HCT116 (cell line): ENCODE measurements at regions not wholly inside any gene's neighbourhood (a gene's known extent, or its start where the extent isn't known, plus 50 kb on each side); places are given as distances from the start of the nearest gene placed in this dataset.

Source experiments
- ATAC-seq: fragments of 200-7000 bp; cut with Tn5 transposase; 2 replicates; pipeline ENCODE4 v1.9.1; 2020; ENCODE audit warnings: mild to moderate bottlenecking, moderate library complexity
- BruUV-seq: library from RNA; stranded (reverse); fragments of 400-500 nt; replicated peaks from 2 replicates; lab custom pipeline; 2021; lab: Mats Ljungman, UMichigan
- CTCF ChIA-PET: fragments of 300-600 bp; sonication (Branson Sonifier 250); formaldehyde crosslinking; loops from one replicate; lab custom pipeline; 2021; ENCODE audit warnings: antibody characterized with exemption; lab: Charles Lee
- POLR2A ChIA-PET: fragments of 300-600, 350-600 bp; sonication (Branson Sonifier 250); formaldehyde crosslinking; loops from one replicate; lab custom pipeline; 2021; ENCODE audit warnings: antibody characterized with exemption; lab: Charles Lee
- RAD21 ChIA-PET, 2 experiments: fragments of 300-600 bp; sonication (Branson Sonifier 250); formaldehyde crosslinking; loops; one replicate each; lab custom pipeline; 2023; ENCODE audit warnings: low total read pairs in 2 of 2; ENCODE audit not compliant: uncharacterized antibody in 2 of 2, unreplicated experiment in 2 of 2, low non-redundant PET in 1 of 2; lab: Charles Lee
- DNase-seq: peaks from one replicate; pipeline ENCODE4 v3.0.0-alpha.2; 2010; ENCODE audit warnings: low read depth, low spot score
- H2AFZ ChIP-seq: fragments of 200-600 bp; shearing (Covaris generic), sonication (generic); 2 replicates; pipeline ENCODE4 v1.6.1; 2017; ENCODE audit warnings: low read depth, mixed run types, mixed read lengths, antibody characterized with exemption, low read length; ENCODE audit not compliant: poor library complexity, severe bottlenecking
- H3K27ac ChIP-seq: 2 replicates; pipeline ENCODE4 v1.5.1; 2012; ENCODE audit warnings: low read depth, low read length
- H3K27me3 ChIP-seq: fragments of 200-600 bp; sonication (generic); 2 replicates; pipeline ENCODE4 v1.6.1; 2016; ENCODE audit warnings: mixed run types, low read length, mixed read lengths; ENCODE audit not compliant: insufficient read depth
- H3K36me3 ChIP-seq, 2 experiments: fragments of 200-500 bp in 1 of 2; fragments of 200-600 bp in 1 of 2; sonication (Bioruptor generic) in 1 of 2; sonication (generic) in 1 of 2; 2 replicates each; pipeline versions ENCODE4 v1.5.1 to v1.6.1; 2014 to 2016; ENCODE audit warnings: low read length in 2 of 2, inconsistent platforms in 1 of 2, mixed read lengths in 1 of 2, mixed run types in 1 of 2; ENCODE audit not compliant: insufficient read depth in 2 of 2, control insufficient read depth in 1 of 2
- H3K4me1 ChIP-seq, 2 experiments: fragments of 200-600 bp in 1 of 2; sonication (generic) in 1 of 2; 2 replicates each; pipeline versions ENCODE4 v1.5.1 to v1.6.1; 2012 to 2017; ENCODE audit warnings: low read length in 2 of 2, inconsistent platforms in 1 of 2, mild to moderate bottlenecking in 1 of 2, mixed read lengths in 1 of 2, mixed run types in 1 of 2, moderate library complexity in 1 of 2; ENCODE audit not compliant: insufficient read depth in 2 of 2, control insufficient read depth in 1 of 2
- H3K4me2 ChIP-seq: fragments of 200-600 bp; sonication (generic); 2 replicates; pipeline ENCODE4 v1.6.1; 2017; ENCODE audit warnings: mixed run types, low read length, mixed read lengths
- H3K4me3 ChIP-seq, 2 experiments: fragments of 200-600 bp in 1 of 2; sonication (generic) in 1 of 2; replicated peaks in 1 of 2; 2 replicates each; pipeline ENCODE4 v1.5.1; 2011 to 2016; ENCODE audit warnings: low read length in 2 of 2, control low read depth in 1 of 2, low read depth in 1 of 2, mild to moderate bottlenecking in 1 of 2, mixed read lengths in 1 of 2, mixed run types in 1 of 2
- H3K79me2 ChIP-seq: fragments of 200-600 bp; sonication (generic); 2 replicates; pipeline ENCODE4 v1.6.1; 2017; ENCODE audit warnings: mild to moderate bottlenecking, mixed run types, low read length, moderate library complexity, mixed read lengths; ENCODE audit not compliant: insufficient read depth
- H3K9ac ChIP-seq: fragments of 200-600 bp; sonication (generic); 2 replicates; pipeline ENCODE4 v1.6.1; 2016; ENCODE audit warnings: low read length, mixed read lengths
- H3K9me2 ChIP-seq: fragments of 200-600 bp; sonication (generic), shearing (Covaris generic); 2 replicates; pipeline ENCODE4 v1.6.1; 2017; ENCODE audit warnings: mixed run types, mild to moderate bottlenecking, moderate library complexity; ENCODE audit not compliant: insufficient read depth
- H3K9me3 ChIP-seq, 2 experiments: fragments of 200-500 bp in 1 of 2; fragments of 200-600 bp in 1 of 2; sonication (Bioruptor generic) in 1 of 2; sonication (generic) in 1 of 2; 2 replicates each; pipeline ENCODE4 v1.6.1; 2014 to 2017; ENCODE audit warnings: low read length in 2 of 2, mixed read lengths in 2 of 2, inconsistent platforms in 1 of 2, low read depth in 1 of 2, mild to moderate bottlenecking in 1 of 2, mixed run types in 1 of 2, moderate library complexity in 1 of 2; ENCODE audit not compliant: control insufficient read depth in 1 of 2, insufficient read depth in 1 of 2
- H4K20me1 ChIP-seq: fragments of 200-600 bp; sonication (generic), shearing (Covaris generic); 2 replicates; pipeline ENCODE4 v1.6.1; 2017; ENCODE audit warnings: mixed run types, mild to moderate bottlenecking, moderate library complexity; ENCODE audit not compliant: insufficient read depth
- CBX3 ChIP-seq: IDR thresholded peaks from 2 replicates; pipeline ENCODE4 v1.6.1; 2012; ENCODE audit warnings: low read depth
- CTCF ChIP-seq, 3 experiments: fragments of 200-600 bp in 1 of 3; sonication (generic) in 1 of 3; IDR thresholded peaks in 2 of 3; conservative IDR thresholded peaks in 1 of 3; 2 replicates each; pipeline ENCODE4 v1.5.1; 2012 to 2017; ENCODE audit warnings: low read depth in 2 of 3, low read length in 2 of 3, antibody characterized with exemption in 1 of 3, borderline replicate concordance in 1 of 3, control low read depth in 1 of 3, mild to moderate bottlenecking in 1 of 3, mixed read lengths in 1 of 3, mixed run types in 1 of 3, moderate library complexity in 1 of 3; ENCODE audit not compliant: insufficient read depth in 1 of 3
- EZH2phosphoT487 ChIP-seq: fragments of 200-600 bp; IDR thresholded peaks from 2 replicates; pipeline ENCODE4 v1.6.1; 2018; ENCODE audit warnings: antibody characterized with exemption, borderline replicate concordance
- JUND ChIP-seq: IDR thresholded peaks from 2 replicates; pipeline ENCODE4 v1.6.1; 2012
- MAX ChIP-seq: IDR thresholded peaks from 2 replicates; pipeline ENCODE4 v1.6.1; 2012
- POLR2AphosphoS5 ChIP-seq: IDR thresholded peaks from 2 replicates; pipeline ENCODE4 v1.6.1; 2011; ENCODE audit warnings: mild to moderate bottlenecking, low read depth, low read length, moderate library complexity
- SIN3A ChIP-seq: IDR thresholded peaks from 2 replicates; pipeline ENCODE4 v1.6.1; 2012; ENCODE audit warnings: low read depth
- SP1 ChIP-seq: IDR thresholded peaks from 2 replicates; pipeline ENCODE4 v1.6.1; 2012; ENCODE audit warnings: low read depth
- TCF7L2 ChIP-seq: IDR thresholded peaks from 2 replicates; pipeline ENCODE4 v1.7.0; 2011; ENCODE audit warnings: borderline replicate concordance, inconsistent platforms; ENCODE audit not compliant: insufficient read depth, insufficient read length; ENCODE audit errors: extremely low read depth
- ZFX ChIP-seq: fragments of 450-650 bp; IDR thresholded peaks from 2 replicates; pipeline ENCODE4 v1.6.1; 2017
- intact Hi-C: fragments of 100-400 bp; cut with micrococcal nuclease; formaldehyde crosslinking; loops from 2 replicates; pipeline ENCODE4 v1.10.0; 2022

DNA sequence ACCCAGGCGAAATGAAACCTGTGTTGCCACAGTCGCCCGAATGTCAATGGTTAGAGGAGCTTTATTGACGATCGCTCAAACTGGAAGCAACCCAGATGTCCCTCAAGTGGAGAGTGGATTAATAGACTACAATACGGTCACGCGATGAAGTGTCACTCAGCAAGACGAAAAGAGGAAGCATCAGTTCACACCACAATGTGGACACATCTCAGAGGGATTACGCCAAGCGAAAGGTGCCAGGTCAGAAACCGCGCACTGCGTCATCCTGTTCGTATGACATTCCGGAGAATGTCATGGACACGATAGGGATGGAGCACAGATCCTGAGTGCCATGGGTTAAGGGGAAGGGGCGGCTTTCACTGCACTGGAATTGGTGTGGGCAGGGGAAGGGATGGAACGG, 111.7 kb downstream of the HMX1 start:
- H3K4me3 ChIP-seq: no peak overlapping the region
- ChIA-PET RAD21 (no interaction called here), CTCF (no interaction called here), POLR2A (no interaction called here)
- H3K27ac ChIP-seq: no peak overlapping the region
- H3K36me3 ChIP-seq: no peaks in the 10 kb centered on the region
- no peaks in the 10 kb centered on the region for H3K4me1 ChIP-seq
- H4K20me1 ChIP-seq: no peaks in the 10 kb centered on the region
- ATAC-seq: no peak
- no peaks in the 10 kb centered on the region for H3K27me3 ChIP-seq
- no peak overlapping the region for H3K9ac ChIP-seq
- BruUV-seq: no TSS peak
- H3K9me3 ChIP-seq: no peaks in the 10 kb centered on the region
- no peak for DNase-seq
- TF ChIP-seq POLR2AphosphoS5: no peak
- TF ChIP-seq SIN3A: no peak
- TF ChIP-seq CBX3: no peak
- TF ChIP-seq SP1: no peak
- no peak for TF ChIP-seq EZH2phosphoT487
- TF ChIP-seq ZFX: no peak
- TF ChIP-seq MAX: no peak
- TF ChIP-seq JUND: no peak
- no peak for TF ChIP-seq TCF7L2
- no peaks in the 10 kb centered on the region for H3K9me2 ChIP-seq
- H2AFZ ChIP-seq: no peak overlapping the region
- H3K79me2 ChIP-seq: no peaks in the 10 kb centered on the region
- intact Hi-C loops: no loop called here
- H3K4me2 ChIP-seq: no peak overlapping the region

GRCh38 chr4:8756816-8757215, 114.8 kb downstream of the HMX1 start:
- CTCF ChIA-PET: no interaction called here
- Histone ChIP-seq H3K4me1 (no peaks in the 10 kb centered on the region), H3K27me3 (0 out of 2 replicates have a peak, but pooled peaks cover 7% of the 10 kb centered on the region)

More at GRCh38 chr4:8756816-8757215, 114.8 kb downstream of the HMX1 start:
- no TSS peak for BruUV-seq
- Histone ChIP-seq H3K9me2 (no peaks in the 10 kb centered on the region), H3K27ac (no peak overlapping the region), H2AFZ (no peak overlapping the region), H3K9ac (no peak overlapping the region), H3K4me3 (no peak overlapping the region), H3K79me2 (no peaks in the 10 kb centered on the region), H3K9me3 (no peaks in the 10 kb centered on the region), H4K20me1 (no peaks in the 10 kb centered on the region), H3K36me3 (no peaks in the 10 kb centered on the region), H3K4me2 (no peak overlapping the region)
- ChIA-PET RAD21 (no interaction called here), POLR2A (no interaction called here)
- no peak for TF ChIP-seq CTCF (IDR thresholded peaks at IDR 0.05 in 2 of 3, conservative IDR thresholded peaks at IDR 0.05 in 1 of 3; ENCODE audit: borderline replicate concordance in 1 of 3, insufficient read depth in 1 of 3, low read depth in 2 of 3, low read length in 2 of 3)
- DNase-seq (no peak), ATAC-seq (no peak)
- intact Hi-C loops: no loop called here
